T-helper 2 cell treated with Interferon-gamma antibody and Interleukin-4, amounts not matched to agents 5 μg/mL and 100 μg/mL, for 36 hours (primary cell): ENCODE measurements at regions not wholly inside any gene's neighbourhood (a gene's known extent, or its start where the extent isn't known, plus 50 kb on each side); places are given as distances from the start of the nearest gene placed in this dataset.
"Not testable (repeated sequence)": the region's sequence is repeated elsewhere in the genome, so short reads cannot be mapped to it uniquely, and the experiment has no call there.

Experiments
- DNase-seq: peaks from one replicate; pipeline ENCODE4 v3.0.0; 2021; ENCODE audit warnings: low spot score
- H3K27ac Mint-ChIP-seq: one replicate; pipeline ENCODE4 v1.8.0; 2021; ENCODE audit warnings: mild to moderate bottlenecking, mixed read lengths
- H3K27me3 Mint-ChIP-seq: one replicate; pipeline ENCODE4 v1.8.0; 2021; ENCODE audit warnings: low read depth, mixed read lengths
- H3K36me3 Mint-ChIP-seq: one replicate; pipeline ENCODE4 v1.8.0; 2021; ENCODE audit warnings: low read depth, mixed read lengths
- H3K4me1 Mint-ChIP-seq: one replicate; pipeline ENCODE4 v1.8.0; 2021; ENCODE audit warnings: low read depth, mixed read lengths
- H3K4me3 Mint-ChIP-seq: one replicate; pipeline ENCODE4 v1.8.0; 2022; ENCODE audit warnings: mild to moderate bottlenecking, moderate library complexity, mixed read lengths
- H3K9me3 Mint-ChIP-seq: one replicate; pipeline ENCODE4 v1.8.0; 2021; ENCODE audit warnings: mixed read lengths

- no peak for DNase-seq
- H3K36me3 Mint-ChIP-seq: no peaks in the 10 kb centered on the region
- H3K4me1 Mint-ChIP-seq: no peaks in the 10 kb centered on the region
- H3K27ac Mint-ChIP-seq: no peak overlapping the region
- no peaks in the 10 kb centered on the region for H3K27me3 Mint-ChIP-seq
- no peaks in the 10 kb centered on the region for H3K9me3 Mint-ChIP-seq
- H3K4me3 Mint-ChIP-seq: no peak overlapping the region
Measured at GRCh38 chr3:33977227-33977626, 178.8 kb downstream of the PDCD6IP start.

- Mint-ChIP-seq H3K4me1 (no peaks in the 10 kb centered on the region), H3K36me3 (no peaks in the 10 kb centered on the region), H3K27ac (no peak overlapping the region), H3K9me3 (no peaks in the 10 kb centered on the region), H3K4me3 (no peak overlapping the region), H3K27me3 (peaks cover 9% of the 10 kb centered on the region)
- DNase-seq: no peak
Measured at GRCh38 chr3:33980252-33980651, 181.8 kb downstream of the PDCD6IP start.

GRCh38 chr3:33982269-33982798 lies 183.9 kb downstream of the PDCD6IP start:
- no peak overlapping the region for H3K27ac Mint-ChIP-seq
- peaks cover 2% of the 10 kb centered on the region for H3K4me1 Mint-ChIP-seq
- H3K9me3 Mint-ChIP-seq: no peaks in the 10 kb centered on the region
- no peaks in the 10 kb centered on the region for H3K36me3 Mint-ChIP-seq
- peaks cover 11% of the 10 kb centered on the region for H3K27me3 Mint-ChIP-seq
- DNase-seq: no peak
- H3K4me3 Mint-ChIP-seq: no peak overlapping the region

- not testable (repeated sequence) for H3K27ac Mint-ChIP-seq, H3K9me3 Mint-ChIP-seq
Measured at GRCh38 chr3:33982949-33983348, 184.5 kb downstream of the PDCD6IP start.

GRCh38 chr3:33989229-33989628 lies 190.8 kb downstream of the PDCD6IP start:
- H3K4me1 Mint-ChIP-seq: peaks cover 2% of the 10 kb centered on the region
- no peak for DNase-seq
- peaks cover 13% of the 10 kb centered on the region for H3K27me3 Mint-ChIP-seq
- H3K27ac Mint-ChIP-seq: no peak overlapping the region
- no peak overlapping the region for H3K4me3 Mint-ChIP-seq
- H3K36me3 Mint-ChIP-seq: no peaks in the 10 kb centered on the region
- H3K9me3 Mint-ChIP-seq: no peaks in the 10 kb centered on the region

More at GRCh38 chr3:33982949-33983348, 184.5 kb downstream of the PDCD6IP start:
- not testable (repeated sequence) for H3K4me3 Mint-ChIP-seq, H3K36me3 Mint-ChIP-seq, DNase-seq, H3K4me1 Mint-ChIP-seq
- H3K27me3 Mint-ChIP-seq: peaks cover 11% of the 10 kb centered on the region

- Mint-ChIP-seq H3K27ac (no peak overlapping the region), H3K27me3 (peaks cover 4% of the 10 kb centered on the region), H3K9me3 (peaks cover 10% of the 10 kb centered on the region), H3K36me3 (no peaks in the 10 kb centered on the region), H3K4me3 (no peak overlapping the region), H3K4me1 (no peaks in the 10 kb centered on the region)
- DNase-seq: no peak
Measured at GRCh38 chr3:33991673-33992072, 193.2 kb downstream of the PDCD6IP start.

GRCh38 chr3:33993631-33994030 lies 195.2 kb downstream of the PDCD6IP start:
- no peak overlapping the region for H3K27ac Mint-ChIP-seq
- DNase-seq: no peak
- H3K4me3 Mint-ChIP-seq: no peak overlapping the region
- no peaks in the 10 kb centered on the region for H3K36me3 Mint-ChIP-seq
- peaks cover 4% of the 10 kb centered on the region for H3K27me3 Mint-ChIP-seq
- no peaks in the 10 kb centered on the region for H3K4me1 Mint-ChIP-seq
- H3K9me3 Mint-ChIP-seq: peaks cover 10% of the 10 kb centered on the region

GRCh38 chr3:33994568-33994967 lies 196.1 kb downstream of the PDCD6IP start:
- Mint-ChIP-seq H3K9me3 (peaks cover 10% of the 10 kb centered on the region), H3K4me1 (no peaks in the 10 kb centered on the region), H3K27me3 (peaks cover 4% of the 10 kb centered on the region), H3K36me3 (no peaks in the 10 kb centered on the region), H3K27ac (no peak overlapping the region), H3K4me3 (no peak overlapping the region)
- no peak for DNase-seq

GRCh38 chr3:34000301-34000700 lies 201.9 kb downstream of the PDCD6IP start:
- Mint-ChIP-seq H3K36me3 (no peaks in the 10 kb centered on the region), H3K9me3 (peaks cover 6% of the 10 kb centered on the region), H3K4me3 (no peak overlapping the region), H3K27ac (no peak overlapping the region), H3K27me3 (no peaks in the 10 kb centered on the region), H3K4me1 (no peaks in the 10 kb centered on the region)
- no peak for DNase-seq

GRCh38 chr3:34001022-34001421 lies 202.6 kb downstream of the PDCD6IP start:
- Mint-ChIP-seq H3K4me1 (no peaks in the 10 kb centered on the region), H3K27ac (no peak overlapping the region), H3K4me3 (no peak overlapping the region), H3K36me3 (no peaks in the 10 kb centered on the region), H3K27me3 (no peaks in the 10 kb centered on the region), H3K9me3 (peaks cover 6% of the 10 kb centered on the region)
- no peak for DNase-seq

GRCh38 chr3:34001990-34002389 lies 203.6 kb downstream of the PDCD6IP start:
- Mint-ChIP-seq H3K27me3 (no peaks in the 10 kb centered on the region), H3K36me3 (no peaks in the 10 kb centered on the region), H3K27ac (no peak overlapping the region), H3K9me3 (no peaks in the 10 kb centered on the region), H3K4me1 (no peaks in the 10 kb centered on the region), H3K4me3 (no peak overlapping the region)
- no peak for DNase-seq

- Mint-ChIP-seq H3K9me3 (no peaks in the 10 kb centered on the region), H3K4me3 (no peak overlapping the region), H3K27me3 (no peaks in the 10 kb centered on the region), H3K36me3 (no peaks in the 10 kb centered on the region), H3K4me1 (no peaks in the 10 kb centered on the region), H3K27ac (no peak overlapping the region)
- no peak for DNase-seq
Measured at GRCh38 chr3:34002569-34003100, 204.2 kb downstream of the PDCD6IP start.

- peaks cover 2% of the 10 kb centered on the region for H3K27me3 Mint-ChIP-seq
- no peaks in the 10 kb centered on the region for H3K4me1 Mint-ChIP-seq
- H3K4me3 Mint-ChIP-seq: no peak overlapping the region
- H3K9me3 Mint-ChIP-seq: no peaks in the 10 kb centered on the region
- no peaks in the 10 kb centered on the region for H3K36me3 Mint-ChIP-seq
- no peak overlapping the region for H3K27ac Mint-ChIP-seq
- DNase-seq: no peak
Measured at GRCh38 chr3:34005886-34006285, 207.5 kb downstream of the PDCD6IP start.

GRCh38 chr3:34008191-34008590 lies 209.8 kb downstream of the PDCD6IP start:
- no peak for DNase-seq
- Mint-ChIP-seq H3K36me3 (no peaks in the 10 kb centered on the region), H3K4me1 (no peaks in the 10 kb centered on the region), H3K27me3 (peaks cover 2% of the 10 kb centered on the region), H3K9me3 (no peaks in the 10 kb centered on the region), H3K27ac (no peak overlapping the region), H3K4me3 (no peak overlapping the region)
